NCI-H446 treated with DMSO at 0.1 percent for 48 hours (cell line): ENCODE measurements at regions not wholly inside any gene's neighbourhood (a gene's known extent, or its start where the extent isn't known, plus 50 kb on each side); places are given as distances from the start of the nearest gene placed in this dataset.
"Not testable (repeated sequence)": the region's sequence is repeated elsewhere in the genome, so short reads cannot be mapped to it uniquely, and the experiment has no call there.

Experiments
- DNase-seq: peaks from one replicate; lab custom pipeline; 2025; lab: John Stamatoyannopoulos, UW

DNA sequence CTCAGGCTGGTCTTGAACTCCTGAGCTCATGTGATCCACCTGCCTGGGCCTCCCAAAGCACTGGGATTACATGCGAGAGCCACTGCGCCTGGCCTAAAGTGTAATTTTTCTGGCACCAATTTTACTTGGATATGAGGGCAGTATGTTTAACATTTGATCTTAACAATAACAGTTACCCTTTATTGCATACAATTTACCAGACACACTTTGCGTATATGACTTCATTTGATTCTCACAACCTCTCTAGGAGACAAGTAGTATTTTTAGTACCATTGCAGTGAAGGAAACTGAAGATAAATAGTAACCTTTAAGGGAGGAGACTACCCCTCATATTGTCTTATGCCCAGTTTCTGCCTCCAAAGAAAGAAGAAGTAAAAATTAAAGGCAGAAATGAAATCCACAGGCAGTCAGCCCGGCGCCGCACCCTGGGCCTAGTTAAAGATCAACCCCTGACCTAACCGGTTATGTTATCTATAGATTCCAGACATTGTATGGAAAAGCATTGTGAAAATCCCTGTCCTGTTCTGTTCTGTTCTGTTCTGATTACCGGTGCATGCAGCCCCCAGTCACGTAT is 54.0 kb downstream of the CYP26A1 start:
- not testable (repeated sequence) for DNase-seq

DNA sequence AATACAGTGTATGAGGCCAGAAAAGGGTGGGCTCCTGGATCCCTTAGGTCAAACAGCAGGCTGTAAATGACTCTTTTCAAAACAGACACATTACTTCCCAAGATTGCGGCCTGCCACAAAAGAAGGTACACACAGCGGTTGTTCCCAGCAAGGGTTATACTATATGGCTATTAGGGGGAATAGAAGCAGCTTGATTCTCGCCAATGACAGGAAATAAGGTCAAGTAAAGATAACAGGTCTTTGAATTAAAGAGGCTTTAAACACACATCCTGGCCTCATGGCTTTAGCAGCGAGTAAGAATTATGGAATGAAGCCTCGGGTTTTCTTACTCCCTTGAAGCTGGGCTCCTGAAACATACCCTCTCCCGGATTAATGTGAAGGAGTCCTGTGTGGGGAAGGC is 58.3 kb downstream of the CYP26A1 start:
- DNase-seq, result no peak

DNA sequence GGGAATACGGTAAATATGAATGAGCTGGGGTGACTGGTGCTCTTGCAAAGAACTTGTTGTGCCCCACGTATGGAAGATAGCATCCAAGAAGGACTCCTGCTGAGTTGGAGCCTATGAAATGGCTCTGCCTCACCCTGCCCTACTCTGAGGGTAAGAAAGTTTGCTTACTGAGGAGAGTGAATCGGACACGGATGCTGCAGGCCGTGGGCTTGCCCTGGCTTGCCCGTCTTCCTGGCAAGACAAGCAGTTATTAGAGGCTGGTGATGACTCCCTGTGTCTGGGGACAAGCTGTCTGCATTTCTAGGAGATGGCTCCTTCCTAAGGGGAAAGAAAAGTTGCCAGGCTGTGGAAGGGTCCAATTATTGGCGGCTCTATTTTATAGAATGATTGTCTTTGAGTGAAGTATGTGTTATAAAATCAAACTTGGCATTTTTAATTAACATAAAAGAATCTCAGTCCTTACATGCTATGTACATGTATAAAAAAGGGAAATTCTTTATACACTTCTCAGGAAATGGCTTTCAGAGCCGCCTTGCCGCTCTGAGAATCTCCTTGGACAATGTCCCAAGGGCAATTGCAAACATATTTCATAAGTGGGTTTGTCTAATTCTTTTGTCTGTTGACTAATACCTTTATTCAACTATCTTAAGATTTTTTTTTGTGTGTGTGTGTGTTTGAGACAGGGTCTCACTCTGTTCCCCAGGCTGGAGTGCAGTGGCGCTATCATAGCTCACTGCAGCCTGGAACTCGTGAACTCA is 64.6 kb downstream of the CYP26A1 start:
- peak; percentile 3 for DNase-seq

DNA sequence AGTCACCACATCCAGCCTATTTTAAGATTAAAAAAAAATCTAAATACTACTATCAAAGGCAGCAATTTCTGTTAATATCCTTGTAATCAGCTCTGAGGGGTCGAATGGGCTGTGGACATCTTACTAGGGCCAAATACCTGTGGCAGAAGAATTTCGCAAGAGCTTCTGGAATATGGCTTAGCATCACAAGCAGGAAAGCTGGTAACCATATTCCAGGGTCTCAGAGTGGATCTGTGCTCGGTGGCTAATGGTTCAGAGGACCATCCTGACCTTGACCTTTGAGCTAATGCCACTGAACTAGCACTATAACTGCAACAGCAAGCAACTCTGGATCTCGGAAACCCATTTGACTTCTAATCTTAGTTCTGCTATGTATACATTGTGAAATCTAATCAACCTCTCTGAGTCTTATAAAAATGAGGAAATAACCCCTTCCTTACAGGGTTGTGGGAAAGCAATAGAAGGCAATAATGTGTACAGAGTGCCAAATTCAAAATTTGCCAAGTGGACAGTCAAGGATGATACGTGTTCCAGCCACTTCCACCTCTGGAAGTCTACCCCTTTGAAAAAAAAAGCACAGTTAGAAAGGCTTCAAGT is 65.5 kb downstream of the CYP26A1 start:
- DNase-seq, result no peak

DNA sequence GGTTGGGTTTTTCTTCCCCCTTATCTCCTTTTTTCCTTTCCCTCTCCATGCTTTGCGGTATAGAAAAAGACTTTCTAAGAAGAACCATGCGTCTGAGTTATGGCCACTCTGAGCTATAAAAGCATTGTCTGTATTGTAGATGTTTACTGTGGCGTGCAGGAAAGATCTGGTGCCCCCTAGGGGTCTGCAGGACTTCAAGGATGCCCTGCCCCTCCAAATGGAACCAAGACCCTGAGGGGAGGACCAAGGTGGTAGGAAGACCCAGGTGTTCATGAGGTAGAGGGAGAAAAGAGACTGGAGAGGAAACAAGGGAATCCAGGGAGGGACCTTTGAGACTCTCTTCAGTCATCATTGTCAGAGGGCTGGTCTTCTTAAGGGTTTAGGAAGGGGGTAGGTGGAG is 68.8 kb downstream of the CYP26A1 start:
- no peak for DNase-seq

DNA sequence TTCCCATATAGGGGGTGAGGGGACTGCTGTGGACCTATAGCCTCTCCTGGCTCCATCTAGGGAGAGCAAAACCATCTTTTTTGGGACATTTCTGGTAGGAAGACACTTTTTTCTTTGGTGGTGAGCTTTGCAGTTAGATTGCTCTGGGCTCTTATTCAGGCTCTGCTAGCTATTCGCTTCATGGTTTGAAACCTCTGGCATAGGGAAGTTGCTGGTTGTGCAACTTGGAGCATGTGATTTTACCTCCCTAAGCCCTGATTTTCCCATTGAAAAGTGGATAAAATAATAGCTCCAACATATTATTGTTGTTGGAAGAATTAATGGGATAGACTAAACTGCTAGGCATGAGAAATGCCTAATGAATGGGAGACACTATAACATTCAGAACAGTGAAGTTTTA is 69.6 kb downstream of the CYP26A1 start:
- DNase-seq, result no peak

DNA sequence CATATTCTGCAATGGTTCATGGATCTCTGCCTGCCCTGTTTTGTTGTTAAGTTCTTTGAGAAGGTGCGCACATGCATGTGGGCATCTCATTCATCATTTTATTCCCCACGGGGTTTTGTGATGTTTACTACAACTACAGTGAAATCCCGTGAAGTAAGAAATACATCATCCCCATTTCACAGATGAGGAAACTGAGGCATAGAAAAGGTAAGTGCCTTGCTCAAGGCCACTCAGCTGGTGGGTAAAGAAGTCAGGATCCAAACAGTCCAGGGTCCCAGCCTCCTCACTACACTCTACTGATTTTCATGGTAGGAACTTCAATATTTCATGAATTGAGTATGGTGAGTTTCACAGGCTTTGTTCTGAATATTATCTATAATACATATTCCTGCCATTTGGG is 72.6 kb downstream of the CYP26A1 start:
- no peak for DNase-seq

DNA sequence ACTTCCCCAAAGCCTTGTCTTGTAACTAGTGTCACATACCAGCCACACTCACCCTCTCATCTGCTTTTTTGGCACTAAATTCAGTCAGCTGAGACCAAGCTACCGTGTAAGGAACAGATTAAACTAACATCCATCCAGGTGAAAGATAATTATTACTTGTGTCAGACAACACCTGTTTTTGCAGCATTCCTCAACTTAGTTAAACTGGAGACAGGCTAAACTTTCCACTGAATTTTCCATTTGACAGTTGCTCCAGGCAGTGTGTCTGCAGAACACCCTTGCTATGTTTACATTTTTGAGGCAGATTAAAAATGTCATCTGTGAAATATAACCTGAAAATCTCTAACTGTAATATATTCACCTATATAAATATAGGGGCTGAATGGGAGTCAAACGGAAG is 73.6 kb downstream of the CYP26A1 start:
- no peak for DNase-seq

DNA sequence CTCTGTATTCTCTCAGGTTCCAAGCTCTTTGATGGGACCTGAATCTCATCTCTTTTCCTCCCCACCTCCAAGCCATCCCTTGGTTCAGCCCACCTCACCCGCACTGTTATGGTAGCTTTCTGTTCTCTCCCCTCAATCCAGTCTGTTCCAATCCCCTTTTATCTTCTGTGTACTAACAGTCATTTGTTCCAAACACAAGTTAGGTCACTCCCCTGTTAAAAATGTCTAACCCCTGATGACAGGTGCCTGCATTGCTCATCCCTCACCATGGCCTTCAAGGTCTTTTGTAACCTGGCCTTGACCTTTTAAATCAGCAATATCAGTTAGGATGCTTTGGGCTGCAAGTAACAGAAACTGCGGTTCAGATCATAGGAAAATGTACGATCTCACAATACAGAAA is 74.8 kb downstream of the CYP26A1 start:
- no peak for DNase-seq

DNA sequence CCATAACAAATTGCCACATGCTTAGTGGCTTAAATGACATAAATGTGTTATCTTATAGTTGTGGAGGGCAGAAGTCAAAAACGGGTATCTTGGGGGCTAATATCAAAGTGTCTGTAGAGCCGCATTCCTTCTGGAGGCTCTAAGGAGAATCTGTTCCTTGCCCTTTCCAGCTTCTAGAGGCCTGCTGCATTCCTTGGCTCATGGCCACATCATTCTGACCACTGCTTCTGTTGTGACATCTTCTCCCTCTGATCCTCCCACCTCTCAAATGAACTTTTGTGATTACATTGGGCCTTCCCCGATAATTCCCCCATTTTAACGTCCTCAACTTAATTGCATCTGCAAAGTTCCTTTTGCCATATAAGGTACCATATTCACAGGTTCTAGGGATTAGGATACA is 76.1 kb downstream of the CYP26A1 start:
- no peak for DNase-seq

DNA sequence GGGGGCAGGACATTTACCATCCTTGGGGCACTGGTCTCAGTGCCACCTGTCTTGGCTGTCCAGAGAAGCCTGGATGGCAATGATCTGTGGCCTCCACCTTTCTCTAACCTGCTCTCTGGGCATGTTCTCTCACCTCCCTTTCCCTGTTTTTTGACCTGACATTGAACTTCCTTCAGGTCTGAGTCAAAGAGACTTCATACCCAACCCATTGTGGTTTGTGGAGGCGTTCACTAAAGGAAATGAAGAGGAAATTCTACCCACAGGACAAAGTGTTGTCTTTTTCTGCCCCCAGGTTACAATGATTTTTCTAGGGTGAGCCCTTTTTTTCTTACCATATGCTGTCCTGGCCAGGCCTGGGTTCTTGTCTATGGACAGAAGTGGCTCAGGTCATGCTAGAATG is 76.6 kb downstream of the CYP26A1 start:
- no peak for DNase-seq

DNA sequence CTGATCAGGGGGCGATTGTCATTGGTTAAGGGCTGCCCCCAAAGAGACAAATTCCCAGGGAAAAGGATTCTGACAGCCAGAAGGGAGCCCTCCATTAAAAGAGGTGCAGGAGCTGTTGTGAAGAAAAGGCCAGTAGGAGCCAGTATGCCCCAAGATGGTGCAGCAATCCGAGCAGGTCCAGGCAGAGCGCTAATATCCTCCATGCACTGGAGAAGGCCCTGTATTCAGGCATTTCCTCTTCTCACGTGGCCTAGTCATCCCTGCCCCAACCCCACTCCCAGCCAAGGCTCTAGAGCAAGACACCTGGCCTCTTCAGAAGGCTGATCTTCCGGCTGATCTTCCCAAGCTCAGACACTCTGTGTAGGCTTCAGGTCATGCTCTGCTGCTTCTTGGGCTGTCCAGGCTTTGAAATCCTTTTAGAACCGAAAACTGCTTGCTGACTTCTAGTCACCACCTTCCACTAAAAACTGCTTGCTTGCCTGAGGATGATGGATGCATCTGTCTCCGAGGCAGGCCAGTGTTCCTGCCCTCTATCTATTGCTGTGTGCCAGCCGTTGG is 77.4 kb downstream of the CYP26A1 start:
- no peak for DNase-seq

DNA sequence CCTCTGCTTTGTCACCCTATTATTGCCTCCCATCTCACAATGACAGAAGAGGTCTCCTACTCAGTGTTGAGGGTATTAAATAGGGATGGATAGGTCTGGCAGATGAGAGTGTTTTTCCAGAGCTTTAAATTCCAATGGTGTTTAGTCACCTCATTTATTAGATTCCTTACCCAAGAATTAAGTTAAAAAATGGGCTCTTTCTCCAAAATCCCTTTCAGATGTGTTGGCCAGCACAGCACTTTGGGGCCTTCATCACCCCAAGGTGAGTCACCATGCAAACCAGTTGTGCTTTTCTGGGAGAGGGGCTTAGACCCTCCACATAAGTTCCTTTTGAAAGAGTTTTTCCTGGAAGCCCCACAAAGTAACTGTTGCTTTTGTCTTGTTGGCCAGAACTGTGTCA is 78.4 kb downstream of the CYP26A1 start:
- DNase-seq, result no peak

DNA sequence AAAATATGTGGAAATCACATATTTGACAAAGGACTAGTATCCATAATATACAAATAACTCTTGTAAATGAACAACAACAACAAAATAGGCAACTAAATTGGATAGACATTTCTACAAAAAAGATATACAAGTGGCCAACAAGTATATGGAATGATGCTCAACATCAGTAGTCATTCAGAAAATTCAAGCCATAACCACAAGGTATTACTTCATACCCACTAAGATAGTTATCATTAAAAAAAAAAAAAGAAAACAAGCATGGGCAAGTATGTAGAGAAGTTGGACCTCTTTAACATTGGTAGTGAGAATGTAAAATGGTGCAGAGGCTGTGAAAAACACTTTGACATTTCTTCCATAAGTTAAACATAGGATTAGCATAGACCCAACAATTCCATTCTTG is 80.8 kb downstream of the CYP26A1 start:
- DNase-seq, result no peak

DNA sequence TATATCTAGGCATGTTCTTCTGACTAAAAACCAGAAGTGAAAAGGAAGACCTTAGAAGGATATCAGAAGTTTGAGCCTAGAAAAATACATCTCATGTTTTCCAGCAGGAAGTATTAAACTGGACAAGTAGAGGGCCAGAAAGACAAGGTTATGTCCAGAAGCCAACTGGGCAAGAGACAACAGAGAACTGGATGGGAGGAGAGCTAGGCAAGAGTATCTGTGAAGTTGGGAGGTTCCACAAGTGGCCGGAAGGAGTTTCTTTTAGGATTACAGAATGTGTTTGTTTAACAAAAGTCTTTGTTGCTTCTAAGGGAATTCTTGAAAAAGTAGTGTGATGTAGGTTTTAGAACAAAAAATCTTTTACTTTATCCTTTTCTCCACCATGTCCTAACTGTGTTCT is 86.4 kb downstream of the CYP26A1 start:
- DNase-seq, result no peak

DNA sequence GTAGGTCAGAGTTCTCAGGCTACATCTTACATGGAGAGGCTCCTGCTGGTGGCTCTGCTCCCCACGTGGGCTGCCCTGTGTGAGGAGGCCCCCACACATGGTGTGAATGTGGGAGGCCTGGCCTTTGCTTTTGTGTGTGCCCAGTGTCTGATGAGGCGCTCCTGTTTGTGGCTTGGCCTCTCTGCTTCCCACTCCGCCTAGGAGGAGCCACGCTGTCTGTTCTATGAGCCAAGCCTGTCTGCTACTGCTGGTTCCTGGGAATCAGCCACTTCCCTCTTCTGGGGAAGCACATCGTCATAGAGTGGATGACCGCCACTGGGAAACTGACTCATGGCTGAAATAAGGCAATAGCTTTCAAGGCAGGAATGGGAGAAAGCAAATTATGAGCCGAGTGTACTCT is 87.1 kb downstream of the CYP26A1 start:
- no peak for DNase-seq

DNA sequence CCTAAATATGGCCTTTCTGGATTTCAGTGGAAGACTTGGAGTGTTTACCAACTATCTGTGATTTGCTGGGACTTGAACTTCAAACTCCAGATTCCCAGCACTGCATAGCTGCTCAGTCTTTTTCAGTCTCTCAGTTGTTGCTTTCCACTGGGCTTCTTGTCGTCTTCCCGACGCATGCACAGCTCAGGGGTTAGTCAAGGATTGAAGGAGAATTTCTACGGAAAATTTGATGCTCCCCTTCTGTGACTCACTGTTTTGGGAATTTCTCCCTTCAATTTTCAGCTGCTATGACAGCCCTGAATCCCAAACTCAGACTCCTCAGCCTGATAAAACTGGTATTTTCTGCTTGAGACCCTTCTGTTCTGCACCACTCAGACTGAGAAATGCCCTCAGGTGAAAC is 91.7 kb downstream of the CYP26A1 start:
- no peak for DNase-seq

DNA sequence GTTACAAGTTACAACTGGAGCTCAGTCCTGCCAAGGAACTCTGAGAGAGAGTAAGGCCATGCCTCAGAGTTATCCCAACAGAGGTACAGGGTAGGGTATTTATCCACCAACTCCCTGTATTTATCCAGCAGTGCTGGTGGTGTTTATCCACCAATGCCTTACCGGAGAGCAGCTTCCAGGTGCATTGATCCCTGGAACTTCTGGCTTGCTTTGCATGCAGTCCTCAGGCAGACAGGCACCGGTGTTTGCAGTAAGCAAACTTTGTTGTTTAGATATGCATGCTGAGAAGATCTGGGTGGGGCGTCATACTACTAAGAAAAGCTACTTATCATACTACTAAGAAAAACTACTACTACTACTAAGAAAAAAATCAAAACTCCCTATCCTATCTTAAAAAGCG is 92.4 kb downstream of the CYP26A1 start:
- DNase-seq, result no peak

DNA sequence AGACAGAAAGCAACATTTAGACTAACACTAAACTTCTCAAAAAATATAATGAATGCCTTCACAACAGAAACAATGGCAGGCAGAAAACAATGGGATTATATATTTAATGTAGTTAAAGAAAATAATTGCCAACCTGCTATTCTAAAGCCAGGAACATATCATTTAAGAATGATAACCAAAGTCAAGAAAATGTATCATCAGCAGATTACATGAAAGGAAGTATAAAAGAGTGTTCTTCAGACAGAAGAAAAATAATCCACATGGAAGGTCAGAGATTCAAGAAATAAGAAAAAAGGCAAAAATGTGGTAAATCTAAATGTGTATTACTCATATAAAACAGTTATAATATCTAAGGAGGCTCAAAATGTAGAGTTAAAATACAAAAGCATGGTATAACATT is 98.1 kb downstream of the CYP26A1 start:
- no peak for DNase-seq

DNA sequence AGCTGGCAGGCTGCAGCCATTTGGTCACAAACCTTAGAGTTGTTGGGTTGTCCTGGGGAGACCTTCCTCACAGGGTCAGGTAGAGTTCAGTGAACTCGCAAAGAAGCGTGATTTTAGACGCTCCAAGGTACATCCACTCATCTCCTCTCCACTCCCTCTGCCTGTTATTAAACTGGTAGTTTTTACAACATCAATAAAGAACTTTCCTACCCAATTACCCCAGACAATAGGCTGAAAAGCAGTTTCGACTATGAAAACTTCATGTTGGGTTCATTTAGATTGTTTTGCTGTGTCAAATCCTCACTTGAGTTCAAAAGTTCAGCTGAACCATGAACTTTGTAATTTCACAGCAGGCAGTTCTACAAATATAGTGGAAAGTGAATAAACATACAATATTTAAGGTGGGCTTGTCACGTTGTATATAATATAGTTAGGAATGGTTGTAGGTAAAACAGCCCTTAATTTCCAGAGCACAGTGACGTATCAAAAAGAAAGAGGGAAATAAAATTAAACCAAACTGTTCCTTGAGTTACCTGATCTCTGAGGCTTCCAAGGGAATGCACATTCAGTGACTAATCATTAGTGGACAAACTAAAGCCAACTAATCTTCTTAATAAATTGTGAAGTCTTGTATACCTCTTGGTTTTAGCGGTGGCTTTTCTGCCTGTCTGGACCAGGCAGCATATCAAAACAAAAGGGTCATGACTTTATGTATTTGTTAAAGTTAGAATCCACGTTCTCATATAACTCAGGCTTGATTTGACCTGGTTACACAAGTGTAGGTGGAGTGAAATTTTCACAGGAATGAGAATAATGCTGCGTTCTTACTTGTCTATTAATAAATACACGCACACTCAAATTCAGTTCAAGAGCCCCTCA is 100.5 kb downstream of the CYP26A1 start:
- no peak for DNase-seq

DNA sequence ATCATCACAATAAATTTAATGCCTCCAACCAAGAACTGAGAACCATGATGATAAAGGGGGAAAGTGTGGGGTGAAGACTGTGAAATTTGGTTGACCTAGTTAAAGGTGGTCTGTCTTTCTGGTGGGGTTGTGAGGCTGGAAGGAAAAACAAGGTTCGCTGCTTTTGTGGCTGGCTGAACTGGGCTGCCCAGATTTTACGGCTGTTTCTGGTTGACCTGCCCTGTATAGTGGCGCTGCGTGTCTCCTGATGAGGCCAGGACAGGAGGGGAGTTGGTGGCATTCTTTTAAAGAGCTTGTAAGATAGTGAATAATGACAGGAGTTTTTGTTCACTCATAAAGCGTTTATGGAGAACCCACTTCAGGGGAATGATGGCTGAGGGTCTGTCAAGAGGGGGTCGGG is 101.8 kb downstream of the CYP26A1 start:
- DNase-seq, result no peak

DNA sequence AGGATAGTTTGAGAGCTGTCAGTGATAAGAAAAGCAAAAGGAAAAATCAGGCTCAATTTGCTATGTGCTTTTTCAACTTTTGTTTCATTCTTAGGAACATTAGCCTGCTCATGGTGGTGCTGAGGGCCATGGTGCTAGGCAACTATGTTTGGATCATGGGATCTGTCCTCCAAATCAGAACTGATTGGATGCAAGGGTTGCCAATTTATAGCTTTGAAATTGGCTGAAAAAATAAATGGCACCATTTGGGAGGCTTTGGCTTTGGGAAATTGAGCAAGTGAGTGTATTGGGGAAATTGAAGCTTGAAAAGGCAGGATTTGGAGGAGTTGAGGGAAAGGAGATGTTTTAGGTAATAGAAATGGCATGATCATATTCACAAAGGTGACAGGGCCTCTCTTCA is 103.8 kb downstream of the CYP26A1 start:
- DNase-seq, result no peak
